GM12864 (cell line): ENCODE measurements at regions not wholly inside any gene's neighbourhood (a gene's known extent, or its start where the extent isn't known, plus 50 kb on each side); places are given as distances from the start of the nearest gene placed in this dataset.

Experiments
- DNase-seq: peaks from one replicate; pipeline ENCODE4 v3.0.0-alpha.2; 2011; ENCODE audit warnings: low read depth
- H3K4me3 ChIP-seq: 2 replicates; pipeline ENCODE4 v1.5.1; 2011; ENCODE audit warnings: mild to moderate bottlenecking, low read depth, low read length, control low read depth
- TF ChIP-seq, protein P1 (sequence below): IDR thresholded peaks from 2 replicates; pipeline ENCODE4 v1.5.1; 2011; ENCODE audit warnings: low read depth, mild to moderate bottlenecking, moderate library complexity, low read length, control low read depth, inconsistent platforms; ENCODE audit errors: missing control alignments

DNA sequence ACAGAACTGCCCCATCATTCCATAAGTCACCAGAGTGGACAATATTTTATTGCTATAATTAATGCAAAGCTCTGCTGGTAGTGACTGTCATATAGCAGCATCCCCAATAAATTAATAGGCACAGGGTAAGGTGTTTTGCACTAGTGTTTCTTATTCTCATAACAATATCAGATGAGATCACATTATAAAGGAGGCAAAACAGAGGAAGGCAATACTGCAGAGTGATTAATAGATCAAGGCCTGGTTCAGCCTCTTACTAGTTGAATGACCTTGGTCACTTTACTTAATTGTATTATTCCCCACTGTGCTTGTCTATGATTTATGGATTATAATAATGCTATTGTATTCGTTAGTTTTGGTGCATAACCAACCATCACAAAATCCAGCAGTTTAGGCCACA lies 784.8 kb downstream of the VRK1 start:
- H3K4me3 ChIP-seq = no peak overlapping the region
- TF ChIP-seq, protein P1, sequence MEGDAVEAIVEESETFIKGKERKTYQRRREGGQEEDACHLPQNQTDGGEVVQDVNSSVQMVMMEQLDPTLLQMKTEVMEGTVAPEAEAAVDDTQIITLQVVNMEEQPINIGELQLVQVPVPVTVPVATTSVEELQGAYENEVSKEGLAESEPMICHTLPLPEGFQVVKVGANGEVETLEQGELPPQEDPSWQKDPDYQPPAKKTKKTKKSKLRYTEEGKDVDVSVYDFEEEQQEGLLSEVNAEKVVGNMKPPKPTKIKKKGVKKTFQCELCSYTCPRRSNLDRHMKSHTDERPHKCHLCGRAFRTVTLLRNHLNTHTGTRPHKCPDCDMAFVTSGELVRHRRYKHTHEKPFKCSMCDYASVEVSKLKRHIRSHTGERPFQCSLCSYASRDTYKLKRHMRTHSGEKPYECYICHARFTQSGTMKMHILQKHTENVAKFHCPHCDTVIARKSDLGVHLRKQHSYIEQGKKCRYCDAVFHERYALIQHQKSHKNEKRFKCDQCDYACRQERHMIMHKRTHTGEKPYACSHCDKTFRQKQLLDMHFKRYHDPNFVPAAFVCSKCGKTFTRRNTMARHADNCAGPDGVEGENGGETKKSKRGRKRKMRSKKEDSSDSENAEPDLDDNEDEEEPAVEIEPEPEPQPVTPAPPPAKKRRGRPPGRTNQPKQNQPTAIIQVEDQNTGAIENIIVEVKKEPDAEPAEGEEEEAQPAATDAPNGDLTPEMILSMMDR = no peak
- no peak for DNase-seq

DNA sequence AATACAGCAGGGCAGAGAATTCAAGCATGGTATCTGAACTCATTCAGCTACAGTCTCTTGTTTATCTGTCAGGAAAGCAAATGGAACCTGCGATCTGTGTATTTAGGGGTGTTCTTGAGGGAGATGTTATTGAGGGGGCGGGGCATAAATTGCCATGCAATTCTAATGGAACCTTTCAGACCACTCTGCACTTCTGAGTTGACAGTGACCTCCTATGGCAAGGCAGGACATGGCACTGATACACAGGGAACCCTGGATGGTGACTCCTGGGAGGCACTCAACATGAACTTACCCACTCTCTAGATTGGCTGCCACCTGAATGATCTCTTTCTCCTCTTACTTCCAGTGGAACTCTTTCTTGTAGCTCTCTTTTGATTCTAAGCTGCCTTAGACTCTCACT lies 787.3 kb downstream of the VRK1 start:
- TF ChIP-seq, protein P1 = peak; percentile 37
- DNase-seq = no peak
- H3K4me3 ChIP-seq = no peak overlapping the region

DNA sequence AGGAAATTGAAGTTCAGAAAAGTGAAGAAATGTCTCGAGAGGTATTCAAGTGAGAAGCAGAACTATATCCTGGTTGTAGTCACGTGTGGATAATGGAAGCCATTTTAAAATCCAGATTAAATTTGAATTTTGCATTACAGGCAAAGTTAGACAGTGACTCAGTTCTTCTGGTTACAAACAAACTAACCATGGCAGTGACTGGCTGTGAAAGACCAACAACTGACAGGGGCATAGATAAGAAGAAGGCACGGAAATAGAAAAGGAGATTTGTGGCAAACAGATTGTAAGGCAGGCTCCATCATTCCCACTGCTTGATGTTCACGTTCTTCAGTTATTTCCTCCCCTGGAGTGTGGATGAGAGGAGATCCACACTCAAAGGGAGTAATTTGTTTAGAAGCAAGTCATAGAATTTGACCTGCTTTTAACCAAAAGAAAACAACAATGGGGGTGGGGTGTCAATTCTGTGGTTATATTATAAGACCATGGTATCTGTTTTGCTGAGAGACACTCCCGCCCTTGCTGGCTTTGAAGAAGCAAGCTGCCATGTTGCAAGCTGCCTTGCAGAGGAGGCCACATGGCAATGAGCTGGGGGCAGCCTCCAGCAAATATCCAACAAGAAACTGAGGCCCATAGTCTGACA lies 795.3 kb downstream of the VRK1 start:
- TF ChIP-seq, protein P1 = no peak
- H3K4me3 ChIP-seq = no peak overlapping the region
- DNase-seq = no peak

DNA sequence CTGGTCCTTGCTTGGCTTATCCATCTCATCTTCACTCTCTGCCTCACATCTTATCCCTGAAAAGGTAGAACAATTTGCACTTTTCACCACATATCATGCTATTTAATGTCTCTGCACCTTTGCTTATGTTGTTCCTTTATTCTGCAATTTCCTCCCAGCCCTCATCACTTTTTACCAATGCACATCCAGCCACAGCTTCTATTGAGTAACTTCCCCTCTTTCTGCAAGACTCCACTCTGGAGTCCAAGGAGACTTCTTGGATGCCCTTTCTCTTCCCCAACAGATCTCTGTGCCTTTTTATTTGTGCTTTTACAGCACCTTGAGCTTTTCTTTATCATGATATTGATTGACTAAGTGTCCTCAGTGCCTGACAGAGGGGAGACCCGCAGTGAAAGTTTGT lies 797.1 kb downstream of the VRK1 start:
- no peak overlapping the region for H3K4me3 ChIP-seq
- DNase-seq = no peak
- TF ChIP-seq, protein P1 = no peak

DNA sequence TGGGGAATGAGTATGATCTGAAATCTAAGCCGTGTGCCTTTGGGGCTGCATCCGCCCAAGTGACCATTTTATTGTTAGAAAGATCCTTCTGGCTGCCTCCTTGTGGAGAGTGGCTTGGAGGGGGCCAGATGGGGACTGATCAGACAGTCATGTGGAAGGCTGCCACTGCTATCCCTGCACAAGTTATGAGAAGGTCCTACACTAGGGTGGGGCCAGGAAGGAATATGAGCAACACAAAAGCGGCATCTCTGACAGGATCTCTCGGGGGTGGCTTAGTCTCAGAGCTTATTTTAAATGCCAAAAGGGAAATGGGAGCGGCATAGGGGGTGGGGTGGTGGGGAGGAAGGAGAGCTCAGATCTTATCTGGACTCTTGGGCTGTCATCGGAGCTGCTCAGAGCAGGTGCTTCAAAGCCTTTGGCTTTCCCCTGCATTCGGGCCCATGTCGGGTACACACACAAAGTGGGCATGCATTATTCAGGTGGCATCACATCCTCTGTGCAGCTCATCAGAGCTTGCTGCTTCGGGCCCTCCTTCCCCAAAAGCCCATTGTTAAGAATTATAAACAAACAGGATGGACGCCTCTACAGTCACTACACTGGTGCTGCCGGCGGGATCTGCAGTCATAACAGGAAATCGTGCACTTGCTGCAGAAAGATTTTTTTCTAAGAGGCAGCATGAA lies 805.4 kb downstream of the VRK1 start:
- H3K4me3 ChIP-seq = no peak overlapping the region
- DNase-seq = no peak
- TF ChIP-seq, protein P1 = no peak

DNA sequence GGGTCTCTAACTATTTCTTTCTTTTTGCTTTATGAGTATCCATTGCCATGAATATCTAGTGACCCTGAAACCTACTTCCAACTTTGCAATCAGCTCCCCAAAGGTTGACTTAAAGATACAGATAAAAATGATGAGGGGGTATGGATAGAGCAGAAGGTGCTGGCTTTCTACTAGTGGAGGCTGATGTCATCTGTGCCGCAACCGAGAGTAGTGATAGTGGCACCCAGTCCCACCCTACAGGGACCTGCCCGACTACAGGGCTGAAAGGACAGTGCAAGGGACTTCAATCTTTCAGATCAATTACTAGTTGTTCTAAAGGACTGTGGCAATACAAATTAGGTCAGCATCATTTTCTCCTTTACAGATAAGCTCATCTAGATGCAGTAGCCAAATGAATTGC lies 806.0 kb downstream of the VRK1 start:
- DNase-seq = no peak
- TF ChIP-seq, protein P1 = no peak
- no peak overlapping the region for H3K4me3 ChIP-seq

DNA sequence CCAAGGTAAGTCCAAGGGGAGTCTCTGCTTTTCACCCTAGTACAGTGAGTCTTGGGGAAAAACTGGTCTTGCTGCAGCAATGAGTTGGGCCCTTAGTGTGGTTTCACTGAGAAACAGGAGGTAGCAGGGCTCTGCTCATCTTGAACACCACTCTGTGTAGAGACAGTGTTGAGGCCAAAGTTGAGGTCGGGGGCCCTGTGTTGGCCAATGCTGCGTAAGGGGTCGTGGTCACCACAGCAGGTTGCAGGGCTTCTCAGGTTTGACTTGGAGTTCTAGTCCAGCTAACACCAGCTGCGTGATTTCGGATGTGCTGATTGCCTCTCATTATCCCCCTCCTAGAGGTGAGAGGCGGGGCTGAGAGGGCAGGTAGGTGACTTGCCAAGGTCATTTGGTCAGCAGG lies 807.5 kb downstream of the VRK1 start:
- no peak for DNase-seq
- TF ChIP-seq, protein P1 = no peak
- no peak overlapping the region for H3K4me3 ChIP-seq
